HG03442 (cell line): ENCODE measurements at regions not wholly inside any gene's neighbourhood (a gene's known extent, or its start where the extent isn't known, plus 50 kb on each side); places are given as distances from the start of the nearest gene placed in this dataset.
"Not testable (repeated sequence)": the region's sequence is repeated elsewhere in the genome, so short reads cannot be mapped to it uniquely, and the experiment has no call there.

ENCODE experiments used
- ATAC-seq: cut with Tn5 transposase; IDR thresholded peaks from one replicate; pipeline ENCODE4 v1.9.1; 2021; ENCODE audit warnings: mild to moderate bottlenecking, moderate library complexity; ENCODE audit not compliant: unreplicated experiment

DNA sequence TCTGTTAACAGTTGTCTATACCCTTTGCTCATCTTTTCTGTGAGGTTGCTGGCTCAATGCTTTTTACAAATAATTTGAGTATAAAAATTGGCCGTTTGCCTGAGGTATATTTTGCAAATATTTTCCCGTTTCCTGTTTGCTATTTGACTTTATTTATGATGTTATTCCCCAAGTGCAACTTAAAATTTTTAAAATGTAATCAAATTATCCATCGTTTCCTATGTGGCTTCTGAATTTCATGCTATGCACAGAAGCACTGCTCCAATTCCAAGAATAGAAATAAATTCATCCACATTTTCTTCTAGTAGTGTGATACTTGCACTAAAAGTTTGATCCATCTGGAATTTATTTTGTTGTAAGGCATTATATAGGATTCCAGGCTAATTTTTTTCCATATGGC lies 123.6 kb downstream of the ZNF608 start:
- ATAC-seq: no peak

DNA sequence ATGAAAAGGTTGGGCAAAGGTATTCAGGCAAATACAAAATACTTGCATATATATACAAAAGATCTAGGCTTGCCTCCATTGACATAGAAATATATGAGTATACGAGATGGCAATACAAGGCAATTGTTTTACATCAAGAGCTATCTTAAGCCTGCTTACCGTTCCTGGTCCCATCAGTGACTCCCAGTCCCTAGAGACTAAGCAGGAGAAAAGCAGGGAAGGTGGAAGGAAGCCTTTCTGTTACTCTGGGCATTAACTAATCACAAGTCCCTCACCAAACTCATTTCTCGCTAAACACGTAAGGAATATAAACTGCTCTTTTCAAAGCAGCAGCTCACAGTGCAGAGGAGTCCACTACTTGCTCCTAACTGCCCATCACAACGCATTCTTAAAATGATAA lies 125.2 kb downstream of the ZNF608 start:
- no peak for ATAC-seq

DNA sequence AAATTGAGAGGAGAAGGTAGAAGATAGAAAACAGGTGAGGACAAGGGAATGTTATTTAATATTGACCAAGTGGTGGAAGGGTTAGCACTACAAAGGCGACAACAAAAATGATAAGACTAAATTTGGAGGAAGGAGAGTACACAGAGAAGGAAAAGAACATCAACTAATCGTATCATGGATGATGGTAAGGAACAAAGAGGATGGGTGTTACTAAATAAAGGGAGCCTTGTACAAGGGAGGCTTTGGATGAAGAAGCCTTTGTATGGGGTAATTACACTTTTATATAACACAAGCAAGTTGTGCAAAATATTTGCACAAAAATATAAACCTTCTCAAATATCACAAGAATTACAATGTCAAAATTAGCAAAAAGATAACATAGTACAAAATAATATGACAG lies 125.7 kb downstream of the ZNF608 start:
- no peak for ATAC-seq

DNA sequence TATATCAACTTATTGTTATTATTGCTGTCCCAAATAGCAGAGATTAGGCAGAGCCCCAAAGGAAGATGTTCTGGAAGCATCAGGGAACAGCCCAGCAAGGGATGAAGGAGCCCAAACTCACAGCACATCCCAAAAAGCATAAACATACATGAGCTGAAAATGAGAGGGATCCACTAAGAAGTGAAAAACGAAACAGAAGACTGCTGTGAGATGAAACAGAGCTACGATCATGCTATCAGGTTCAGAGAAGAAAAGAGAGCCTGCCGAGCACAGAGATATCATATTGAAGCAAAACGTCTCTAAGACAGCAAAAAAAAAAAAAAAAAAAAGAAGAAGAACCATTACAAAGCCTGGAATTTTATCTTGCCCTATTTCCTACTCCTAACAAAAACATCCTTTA lies 127.3 kb downstream of the ZNF608 start:
- ATAC-seq: no peak

DNA sequence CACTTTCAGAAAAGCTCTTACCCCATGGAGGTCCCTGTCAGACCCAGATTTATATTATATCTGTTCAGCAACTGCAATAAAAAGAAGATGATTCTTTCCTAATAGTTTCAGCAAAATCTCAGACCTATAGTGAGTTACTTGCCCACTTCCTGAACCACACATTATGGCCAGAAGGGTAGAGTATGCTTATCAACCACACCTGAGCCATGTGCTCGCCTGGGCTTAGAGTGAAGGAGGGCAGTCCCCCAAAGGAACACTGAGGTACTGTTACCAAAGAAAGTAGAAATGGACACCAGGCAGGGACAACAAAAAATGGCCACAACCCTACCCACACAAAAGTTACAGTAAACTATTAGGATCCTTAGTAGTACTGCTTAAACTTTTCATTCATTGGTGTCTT lies 128.7 kb downstream of the ZNF608 start:
- ATAC-seq: no peak

DNA sequence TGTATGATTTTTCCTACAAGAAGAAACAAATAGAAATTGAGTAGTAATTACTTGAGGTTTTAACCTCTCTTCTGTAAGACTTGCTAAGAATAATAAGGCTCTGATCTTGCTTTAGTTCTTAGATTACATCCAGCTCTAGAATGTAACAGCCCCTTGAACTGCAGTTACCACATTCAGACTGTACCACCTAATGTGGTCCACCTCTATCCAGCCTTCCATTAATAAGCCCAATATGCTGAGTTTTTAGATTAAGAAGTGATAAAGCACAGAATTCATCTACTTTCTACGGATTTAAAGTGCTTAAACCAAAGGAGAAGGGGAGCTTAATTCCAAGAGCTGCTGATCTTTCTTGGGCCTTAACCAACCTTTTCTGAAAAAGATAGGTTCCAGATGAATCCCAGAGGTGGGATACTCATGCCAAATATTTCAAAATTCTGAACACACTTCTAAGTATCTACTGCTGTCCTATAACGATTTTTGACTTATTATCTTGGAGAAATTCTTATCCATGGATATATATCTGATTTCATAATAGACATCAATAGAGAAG lies 131.5 kb downstream of the ZNF608 start:
- ATAC-seq: no peak

DNA sequence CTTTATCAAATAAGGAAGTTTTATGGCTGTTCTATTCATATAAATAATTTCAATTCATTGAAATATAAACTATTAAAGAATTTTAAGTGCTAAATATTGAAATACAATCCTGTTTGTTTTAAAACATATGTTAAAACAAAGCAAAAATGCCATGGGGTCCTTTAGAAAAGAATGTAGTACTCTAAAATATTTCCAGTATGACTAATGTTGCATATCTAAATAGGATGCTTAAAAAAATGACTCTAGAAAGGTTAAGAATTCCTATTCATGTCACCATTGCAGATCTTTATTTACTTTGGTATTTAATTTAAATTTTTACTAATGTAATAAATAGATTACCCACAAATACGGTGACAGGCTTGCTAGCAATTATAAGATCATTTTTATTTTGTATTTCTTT lies 132.3 kb downstream of the ZNF608 start:
- no peak for ATAC-seq

DNA sequence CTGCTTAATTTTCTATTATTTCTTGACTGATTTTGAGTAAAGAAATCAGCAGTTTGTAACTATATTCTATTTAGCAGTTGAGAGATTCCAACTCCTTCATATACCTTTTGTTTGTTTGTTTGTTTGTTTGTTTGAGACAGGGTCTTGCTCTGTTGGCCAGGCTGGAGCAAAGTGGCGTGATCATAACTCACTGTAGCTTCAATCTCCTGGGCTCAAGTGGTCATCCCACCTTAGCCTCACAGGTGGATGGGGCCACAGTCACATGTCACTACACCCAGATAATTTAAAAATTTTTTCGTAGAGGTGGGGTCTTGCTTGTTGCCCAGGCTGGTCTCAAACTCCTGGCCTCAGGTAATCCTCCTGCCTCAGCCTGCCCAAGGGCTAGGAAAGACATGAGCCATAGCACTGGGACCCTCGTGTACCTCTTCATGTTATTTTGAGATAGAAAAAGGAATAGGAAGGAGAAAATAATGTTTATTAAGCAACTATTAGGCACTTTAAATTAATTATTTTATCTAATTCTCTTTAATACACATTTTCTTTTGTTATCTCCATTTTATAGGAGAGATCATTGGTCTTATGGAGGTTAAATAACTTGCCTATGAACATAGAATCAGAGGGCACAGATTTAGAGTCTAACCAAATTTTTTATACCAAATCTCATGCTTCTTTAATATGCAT lies 133.0 kb downstream of the ZNF608 start:
- ATAC-seq: no peak

DNA sequence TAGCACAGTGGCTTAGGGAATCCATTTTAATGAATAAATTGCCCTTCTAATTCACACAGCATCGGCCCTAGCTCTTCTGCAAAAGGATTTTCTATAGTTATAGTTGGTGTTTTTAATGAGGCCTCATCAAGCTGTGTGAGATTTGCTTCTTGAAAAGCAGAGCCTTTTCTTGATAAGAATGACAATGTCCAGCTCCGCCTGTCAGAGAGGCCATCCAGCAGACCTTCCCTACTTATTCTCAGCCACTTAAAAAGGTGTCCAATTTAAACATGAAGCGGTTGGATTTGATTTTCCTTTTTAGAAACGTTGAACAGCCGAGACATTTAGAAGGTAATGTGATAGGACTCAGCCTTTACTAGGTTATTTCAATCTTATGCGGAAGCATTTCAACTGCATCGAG lies 134.4 kb downstream of the ZNF608 start:
- no peak for ATAC-seq

DNA sequence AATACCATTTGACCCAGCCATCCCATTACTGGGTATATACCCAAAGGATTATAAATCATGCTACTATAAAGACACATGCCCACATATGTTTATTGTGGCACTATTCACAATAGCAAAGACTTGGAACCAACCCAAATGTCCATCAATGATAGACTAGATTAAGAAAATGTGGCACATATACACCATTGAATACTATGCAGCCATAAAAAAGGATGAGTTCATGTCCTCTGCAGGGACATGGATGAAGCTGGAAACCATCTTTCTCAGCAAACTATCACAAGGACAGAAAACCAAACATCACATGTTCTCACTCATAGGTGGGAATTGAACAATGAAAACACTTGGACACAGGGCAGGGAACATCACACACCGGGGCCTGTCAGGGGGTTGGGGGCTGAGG lies 135.2 kb downstream of the ZNF608 start:
- ATAC-seq: not testable (repeated sequence)

DNA sequence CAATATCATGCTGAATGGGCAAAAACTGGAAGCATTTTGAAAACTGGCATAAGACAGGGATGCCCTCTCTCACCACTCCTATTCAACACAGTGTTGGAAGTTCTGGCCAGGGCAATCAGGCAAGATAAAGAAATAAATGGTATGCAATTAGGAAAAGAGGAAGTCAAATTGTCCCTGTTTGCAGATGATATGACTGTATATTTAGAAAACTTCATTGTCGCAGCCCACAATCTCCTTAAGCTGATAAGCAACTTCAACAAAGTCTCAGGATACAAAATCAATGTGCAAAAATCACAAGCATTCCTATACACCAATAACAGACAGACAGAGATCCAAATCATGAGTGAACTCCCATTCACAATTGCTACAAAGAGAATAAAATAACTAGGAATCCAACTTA lies 136.8 kb downstream of the ZNF608 start:
- not testable (repeated sequence) for ATAC-seq

DNA sequence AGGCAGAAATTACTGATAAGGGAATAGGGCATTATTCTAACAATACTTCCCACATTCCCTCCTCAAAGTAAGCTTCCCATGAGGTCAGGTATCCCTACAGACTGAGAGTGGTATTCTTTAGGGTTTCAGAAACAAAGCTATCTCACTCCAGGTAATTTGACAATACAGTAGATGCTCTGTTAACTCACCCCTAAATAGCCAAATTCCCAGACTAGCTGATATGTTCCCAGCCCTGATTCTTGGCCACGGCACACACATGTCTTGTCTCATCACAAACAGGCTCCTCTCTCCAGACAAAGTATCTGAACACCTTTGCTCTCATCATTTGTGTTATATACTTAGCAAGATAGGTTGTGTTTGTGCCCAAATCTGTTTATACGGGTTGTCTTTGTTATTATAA lies 139.9 kb downstream of the ZNF608 start:
- ATAC-seq: no peak

DNA sequence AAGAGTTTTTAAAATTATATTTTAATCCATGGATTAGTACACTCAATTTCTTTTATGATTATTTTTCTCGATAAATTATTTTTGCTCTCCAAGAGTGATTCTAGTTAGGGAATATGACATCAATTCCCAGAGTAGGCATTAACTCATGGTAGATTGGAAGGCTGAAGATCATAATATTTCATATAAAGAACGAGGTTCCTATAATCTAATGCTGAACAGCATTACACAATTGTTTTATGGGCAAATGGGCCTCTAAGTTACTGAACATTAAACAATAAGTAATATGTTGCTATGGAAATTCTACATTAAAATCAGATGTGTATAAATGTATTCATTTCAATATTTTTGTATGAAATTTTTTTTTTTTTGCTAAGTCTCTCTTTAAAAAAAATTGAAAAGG lies 140.3 kb downstream of the ZNF608 start:
- ATAC-seq: no peak

DNA sequence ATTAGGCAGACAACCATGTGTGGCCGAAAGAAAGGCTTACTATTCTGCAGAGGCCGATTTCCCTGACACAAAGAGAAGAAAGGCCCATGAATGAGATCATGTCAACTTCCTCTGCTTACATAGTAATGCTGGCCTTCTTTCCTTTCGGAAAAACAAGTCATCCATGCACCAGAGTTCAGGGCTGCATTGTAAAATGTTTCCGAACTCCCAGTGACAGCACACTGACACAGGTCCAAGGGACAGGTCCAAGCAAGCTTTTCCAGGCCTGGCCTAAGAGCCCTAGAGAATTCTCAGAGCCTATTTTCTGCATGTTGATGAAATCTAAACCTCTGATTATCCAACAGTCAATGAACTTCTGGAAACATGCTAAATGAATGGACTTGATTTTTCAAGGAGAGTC lies 140.9 kb downstream of the ZNF608 start:
- ATAC-seq: no peak

DNA sequence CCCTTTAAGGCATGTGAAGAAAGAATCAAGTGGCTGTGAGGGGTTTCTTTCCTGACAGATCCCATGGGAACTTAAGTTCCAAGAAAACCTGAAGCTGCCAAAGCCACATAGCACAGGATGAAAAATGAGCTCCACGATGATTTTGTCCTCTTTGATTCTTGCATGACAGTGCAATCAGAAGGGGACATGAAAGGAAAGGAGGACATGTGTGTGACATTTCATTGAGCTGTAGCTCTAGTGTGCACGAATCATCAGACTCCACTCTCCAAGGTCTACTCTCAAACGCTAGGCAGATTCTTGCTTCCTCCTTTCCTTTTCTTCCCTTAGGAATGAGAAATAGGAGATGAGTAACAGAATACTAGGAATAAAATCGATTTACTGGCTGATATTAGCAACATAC lies 142.0 kb downstream of the ZNF608 start:
- no peak for ATAC-seq

DNA sequence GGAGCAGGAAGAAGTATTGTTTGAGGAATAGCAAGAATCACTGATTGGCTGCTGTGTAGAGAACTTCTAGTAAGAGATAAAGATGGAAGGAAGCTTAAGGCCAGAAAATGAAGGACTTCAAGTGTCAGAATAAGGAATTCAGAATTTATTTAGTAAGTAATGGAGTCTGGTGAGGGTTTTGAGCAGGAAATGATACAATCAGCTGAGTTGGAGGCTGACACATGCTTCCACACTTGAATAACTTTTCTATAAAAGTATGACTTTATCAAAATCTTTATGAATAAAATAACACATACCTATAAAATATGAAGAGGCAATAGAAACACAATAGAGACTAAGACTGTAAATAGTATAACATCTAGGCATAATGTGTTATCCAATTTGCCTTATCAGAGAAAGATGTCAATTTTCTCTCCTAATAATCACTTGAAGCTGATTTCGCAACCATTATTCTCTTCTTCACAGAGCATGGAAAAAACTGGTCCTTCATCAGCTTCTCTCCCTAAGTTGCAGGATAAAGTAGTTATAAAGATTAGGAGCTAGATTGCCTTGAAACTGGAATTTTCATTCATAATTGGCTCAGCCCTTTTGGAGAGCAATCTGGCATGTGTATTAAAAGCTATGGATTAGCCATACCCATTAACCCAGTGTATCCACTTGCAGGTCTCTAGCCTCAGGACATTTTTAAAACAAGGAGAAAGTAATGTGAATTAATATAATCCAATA lies 143.4 kb downstream of the ZNF608 start:
- ATAC-seq: no peak

DNA sequence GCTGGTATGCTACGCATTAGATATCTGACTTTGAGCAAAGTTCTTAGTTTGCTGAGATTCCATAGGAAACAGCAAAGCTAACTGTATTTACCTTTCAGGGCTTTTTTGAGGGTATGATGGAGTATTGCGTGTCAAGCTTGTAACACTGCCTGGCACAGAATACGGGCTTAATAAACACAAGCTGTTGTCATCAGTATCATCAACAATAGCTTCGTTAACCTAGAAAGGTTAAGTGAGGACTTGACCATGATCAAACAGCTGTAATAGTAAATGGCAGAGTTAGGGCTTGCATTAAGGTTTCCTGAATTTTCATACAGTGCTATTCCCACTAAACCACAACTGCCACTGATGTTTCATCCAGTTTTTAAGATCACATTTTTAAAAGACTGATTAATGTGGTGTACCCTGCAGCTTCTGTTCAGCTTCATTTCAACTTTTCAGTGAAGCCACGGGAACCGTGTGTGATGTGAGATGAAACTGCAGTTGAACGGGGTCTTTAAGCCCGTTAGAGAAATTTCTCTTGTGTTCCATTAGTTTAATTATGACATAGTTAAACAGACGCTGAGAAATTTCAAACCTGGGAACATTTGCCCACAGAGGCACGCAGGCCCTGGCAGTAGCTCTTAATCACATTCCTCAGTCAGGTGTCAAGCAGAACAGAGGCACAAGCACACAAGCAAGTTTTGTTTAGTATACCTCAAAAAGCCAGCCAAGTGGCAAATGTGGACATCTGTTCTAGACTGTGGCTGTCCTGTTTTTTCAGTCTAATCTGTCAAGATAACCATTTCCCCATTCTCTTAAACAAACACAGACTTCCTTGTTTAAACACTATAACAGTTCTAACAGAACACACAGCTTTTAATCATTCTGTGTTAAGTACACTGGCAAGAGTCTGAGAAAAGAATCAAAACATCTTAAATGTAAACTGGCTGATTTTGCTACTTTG lies 147.1 kb downstream of the ZNF608 start:
- peak; percentile 59 for ATAC-seq

DNA sequence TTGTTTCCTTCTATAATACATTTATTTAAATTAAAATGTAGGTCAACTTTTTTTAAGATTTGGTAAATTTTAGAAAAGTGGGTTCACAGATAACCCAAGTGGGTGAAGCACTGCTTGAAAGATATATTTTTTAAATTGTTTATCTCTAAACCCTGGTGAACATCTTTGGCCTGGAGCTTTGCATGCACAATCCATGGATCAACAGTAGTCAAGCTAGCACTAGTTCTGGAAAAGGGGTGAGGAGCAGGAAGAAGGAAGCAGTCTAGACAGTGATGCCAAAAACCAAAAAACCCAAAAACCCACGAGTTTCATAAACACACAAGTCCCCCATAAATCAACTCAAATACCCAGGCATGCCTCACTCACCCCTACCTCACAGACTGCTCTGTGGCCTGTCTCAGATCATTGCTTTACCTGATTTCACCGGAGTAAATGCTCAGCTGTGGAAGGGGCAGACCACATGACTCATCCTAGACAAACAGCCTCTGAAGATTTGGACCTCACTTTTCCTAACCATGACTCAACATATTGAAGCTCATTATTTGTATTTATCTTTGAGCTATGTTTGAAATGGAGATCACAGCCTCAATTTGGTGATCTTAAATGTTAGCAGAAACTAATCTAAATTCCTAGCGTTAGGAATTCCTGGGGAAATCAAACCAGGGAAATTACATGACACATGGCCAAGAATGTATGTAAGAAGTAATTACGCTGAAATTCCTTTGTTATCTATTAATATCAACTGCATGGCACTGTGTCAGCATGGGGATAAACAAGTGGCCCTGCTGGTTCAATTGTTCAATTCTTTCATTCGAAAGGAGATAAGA lies 149.6 kb downstream of the ZNF608 start:
- peak; percentile 50 for ATAC-seq

DNA sequence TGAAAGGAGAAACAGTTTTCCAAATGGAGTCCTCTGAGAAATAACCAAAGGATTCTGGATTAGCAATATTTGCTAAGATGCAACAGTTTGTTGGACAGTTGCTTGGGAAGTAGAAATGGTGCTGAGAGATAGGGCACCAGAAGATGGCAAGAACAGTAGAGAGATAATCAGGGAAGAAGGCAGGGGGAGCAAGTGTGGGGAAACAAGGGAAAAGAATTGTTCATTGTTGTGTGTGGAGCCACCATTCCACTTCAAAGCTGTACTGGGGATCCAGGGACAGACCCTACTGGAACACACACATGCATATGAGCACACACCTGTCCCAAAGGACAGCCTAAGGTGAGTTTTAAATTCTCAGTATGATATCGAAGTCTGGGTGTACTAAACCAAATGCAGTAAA lies 152.5 kb downstream of the ZNF608 start:
- no peak for ATAC-seq

DNA sequence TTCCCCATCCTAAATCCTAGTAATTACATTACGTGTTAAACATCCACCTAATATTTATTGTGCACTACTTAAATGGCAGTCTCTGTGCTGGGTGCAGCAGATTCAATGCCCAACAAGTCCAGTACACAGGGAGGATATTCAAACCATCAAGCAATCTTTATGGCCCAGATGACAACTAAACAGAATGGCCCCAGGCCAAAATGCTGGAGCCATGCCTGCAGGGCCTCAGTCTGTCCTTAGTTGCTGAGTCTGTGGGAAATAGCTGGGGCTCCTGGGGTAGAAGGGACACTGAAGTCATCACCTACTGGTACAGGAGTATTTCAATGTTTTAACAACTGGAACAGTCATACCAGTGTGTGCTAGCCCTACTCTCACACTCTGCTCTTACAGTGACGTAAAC lies 153.5 kb downstream of the ZNF608 start:
- ATAC-seq: no peak

DNA sequence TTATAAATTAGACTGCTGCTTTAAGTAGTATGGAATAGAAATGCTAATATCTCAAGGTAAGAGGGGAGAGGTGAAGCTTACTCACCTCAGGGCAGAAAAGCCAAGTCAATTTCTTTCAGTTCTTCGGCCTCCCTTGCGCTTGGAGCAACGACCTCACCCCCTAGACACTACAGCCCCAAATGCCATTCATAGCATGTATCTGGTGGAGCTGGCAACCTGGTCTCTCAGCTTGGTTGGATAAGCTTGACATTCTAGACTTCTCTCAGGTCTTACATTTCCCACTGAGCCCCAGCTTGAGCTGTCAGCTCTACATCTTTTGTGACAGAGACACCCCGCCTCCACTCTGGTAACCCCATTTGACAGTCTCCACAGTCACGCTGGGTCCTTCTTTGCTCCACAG lies 154.9 kb downstream of the ZNF608 start:
- ATAC-seq: no peak
